ENCODE measurements at regions not wholly inside any gene's neighbourhood (a gene's known extent, or its start where the extent isn't known, plus 50 kb on each side); places are given as distances from the start of the nearest gene placed in this dataset.
A peak's percentile ranks its signal among the peaks of the same experiment; 100 is the strongest.
"Not testable (repeated sequence)": the region's sequence is repeated elsewhere in the genome, so short reads cannot be mapped to it uniquely, and the experiment has no call there.

DNA sequence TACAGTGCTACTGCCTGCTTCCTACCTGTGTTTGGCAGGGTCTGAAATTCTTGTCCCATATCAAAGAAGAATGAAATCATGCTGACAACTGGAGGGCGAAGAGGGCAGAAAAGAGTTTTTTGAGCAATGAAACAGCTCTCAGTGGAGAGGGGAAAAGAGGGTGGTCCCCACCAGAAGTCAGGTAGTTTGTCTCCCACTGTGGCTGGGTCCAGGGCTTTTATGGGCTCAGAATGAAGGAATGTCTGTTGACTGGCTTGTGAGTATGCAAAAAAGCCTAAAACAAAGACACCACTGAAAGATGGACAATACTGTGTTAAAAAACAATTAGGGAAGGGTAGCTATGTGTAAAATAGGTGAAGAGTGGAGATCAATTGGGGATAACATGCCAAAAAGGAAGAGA, 115.0 kb downstream of the ADAM29 start:
- DNase-seq = no peak

DNA sequence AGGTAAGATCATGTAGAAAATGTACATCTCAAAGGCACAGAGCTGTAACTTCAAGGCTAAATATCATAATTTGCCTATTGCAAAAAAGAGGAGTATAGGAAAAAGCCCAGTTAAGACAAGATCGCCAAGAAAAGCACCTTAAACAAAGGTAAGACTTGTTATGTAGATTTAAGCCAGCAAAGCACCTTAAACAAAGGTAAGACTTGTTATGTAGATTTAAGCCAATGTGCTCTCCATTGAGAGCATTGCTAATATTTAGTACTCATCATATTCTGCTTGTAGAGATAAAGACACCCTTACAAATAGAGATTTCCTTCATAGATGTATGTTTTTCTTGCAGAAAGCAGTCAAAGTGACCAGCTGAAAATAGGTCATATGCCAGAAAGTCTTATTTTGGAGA, 115.8 kb downstream of the ADAM29 start:
- DNase-seq = no peak

DNA sequence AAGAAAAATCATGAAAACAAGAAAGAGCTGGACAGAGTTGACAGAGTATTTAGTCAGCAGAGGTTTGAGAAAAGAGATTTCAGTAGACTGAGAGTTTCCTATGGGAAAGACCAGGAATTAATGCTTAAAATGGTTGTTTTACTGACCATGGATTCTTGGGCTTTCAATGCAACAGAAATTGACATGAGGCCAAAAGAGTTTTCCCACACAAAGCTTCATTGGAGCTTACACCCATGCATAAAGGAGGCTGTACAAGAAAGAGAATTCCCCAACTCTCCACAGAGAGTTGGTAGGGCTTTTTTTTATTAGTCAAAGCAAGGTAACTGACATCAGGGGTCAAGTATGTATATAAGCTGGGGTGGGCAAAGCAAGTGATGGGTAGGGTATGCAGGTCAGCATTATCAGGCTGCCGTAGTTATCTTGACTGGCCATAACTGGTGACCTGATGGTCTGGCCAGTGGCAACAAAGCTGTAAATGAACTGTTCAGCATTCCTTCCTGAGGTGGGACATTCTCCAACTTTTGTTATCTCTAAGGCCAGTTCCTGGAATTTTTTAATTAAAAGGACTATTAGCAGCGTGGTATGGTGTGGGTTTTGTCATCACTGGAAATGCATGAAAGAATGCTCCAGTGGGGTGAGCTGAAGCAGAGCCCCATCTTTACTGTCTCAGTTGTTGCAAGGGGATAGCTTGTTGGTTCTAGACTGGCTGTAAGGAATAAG, 117.0 kb downstream of the ADAM29 start:
- no peak for DNase-seq

DNA sequence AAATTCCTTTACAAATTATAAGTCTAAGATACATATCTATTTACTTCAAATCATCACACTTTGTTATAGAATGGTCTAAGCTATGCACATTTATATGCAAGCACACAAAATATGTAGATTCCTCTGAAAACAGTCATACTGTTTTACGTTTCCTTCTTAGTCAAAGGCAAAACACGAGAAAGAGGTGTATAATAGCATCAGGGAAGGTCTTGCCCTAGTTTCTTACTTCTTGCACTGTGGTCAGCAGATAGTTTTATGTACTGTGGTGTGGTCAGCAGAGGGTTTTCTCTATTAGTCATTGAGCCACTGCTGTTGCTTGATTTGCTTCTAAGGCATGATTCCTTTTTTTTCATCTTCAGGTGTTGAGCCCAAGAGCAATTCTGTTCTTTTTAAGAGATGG, 117.7 kb downstream of the ADAM29 start:
- no peak for DNase-seq

DNA sequence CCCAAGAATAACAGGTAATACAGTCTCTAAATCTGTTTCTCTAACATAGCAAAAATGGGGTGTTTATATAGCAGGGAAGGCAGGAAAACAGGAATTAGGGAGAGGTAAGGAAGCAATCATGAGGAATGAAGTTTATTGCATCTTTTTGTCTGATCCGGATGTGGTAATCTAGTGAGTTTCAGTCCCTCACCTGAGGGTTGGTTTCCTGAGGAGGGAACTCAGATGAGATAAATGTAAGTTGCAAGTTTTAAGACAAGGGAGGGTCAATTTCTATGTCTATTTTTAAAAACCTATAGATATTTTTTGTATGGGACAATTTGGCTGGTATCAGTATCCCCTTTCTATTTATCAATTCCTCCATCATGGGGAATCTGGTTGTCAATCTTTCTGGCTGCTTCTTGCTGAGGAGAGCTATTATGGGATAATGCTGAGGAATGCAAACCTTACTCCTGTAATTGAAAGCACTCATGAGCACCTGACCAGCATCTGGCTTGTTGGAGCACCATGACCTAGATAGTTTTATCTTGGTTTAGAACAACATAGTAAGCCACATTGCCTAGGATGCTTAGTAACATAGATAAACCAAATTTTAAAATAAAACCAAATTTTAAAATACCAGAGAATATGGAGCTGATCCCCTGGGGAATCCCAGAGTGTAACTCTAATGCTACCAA, 130.1 kb downstream of the ADAM29 start:
- no peak for DNase-seq

DNA sequence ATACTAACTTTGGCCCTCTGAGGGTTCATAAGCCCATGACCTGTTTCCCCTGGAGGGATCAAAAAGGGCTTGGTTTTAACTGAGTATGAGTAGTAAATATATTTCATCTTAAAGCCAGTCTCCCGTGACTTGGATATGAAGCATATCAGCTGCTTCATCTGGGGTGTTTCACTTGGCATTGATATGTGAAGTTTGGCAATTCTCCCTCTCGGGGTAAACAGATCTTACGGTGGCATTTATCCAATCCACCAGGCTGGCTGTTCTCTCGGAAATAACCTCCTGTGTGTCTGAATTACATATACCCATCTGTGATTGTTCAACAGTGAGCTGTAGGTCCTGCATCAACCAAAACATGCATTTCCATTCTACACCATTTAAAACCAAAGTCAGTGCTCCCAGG, 130.7 kb downstream of the ADAM29 start:
- DNase-seq = no peak

DNA sequence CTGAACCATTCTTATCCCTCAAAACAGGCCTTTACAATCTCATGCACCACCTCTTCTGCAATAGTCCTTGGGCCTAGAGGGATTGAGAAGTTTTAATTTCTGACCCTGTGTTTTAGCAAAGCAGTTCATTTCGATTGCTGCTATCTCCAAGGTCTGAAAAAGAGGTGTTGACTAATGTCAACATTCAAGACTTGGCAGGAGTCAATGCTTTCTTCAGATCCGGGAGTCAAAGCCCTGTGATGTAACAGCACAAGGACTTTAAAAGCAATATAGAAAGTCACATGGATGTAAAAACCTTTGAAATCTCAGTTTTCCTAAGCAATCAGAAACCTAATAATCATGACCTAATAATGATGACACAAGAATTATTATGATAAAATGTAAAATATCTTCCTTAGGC, 133.8 kb downstream of the ADAM29 start:
- no peak for DNase-seq

DNA sequence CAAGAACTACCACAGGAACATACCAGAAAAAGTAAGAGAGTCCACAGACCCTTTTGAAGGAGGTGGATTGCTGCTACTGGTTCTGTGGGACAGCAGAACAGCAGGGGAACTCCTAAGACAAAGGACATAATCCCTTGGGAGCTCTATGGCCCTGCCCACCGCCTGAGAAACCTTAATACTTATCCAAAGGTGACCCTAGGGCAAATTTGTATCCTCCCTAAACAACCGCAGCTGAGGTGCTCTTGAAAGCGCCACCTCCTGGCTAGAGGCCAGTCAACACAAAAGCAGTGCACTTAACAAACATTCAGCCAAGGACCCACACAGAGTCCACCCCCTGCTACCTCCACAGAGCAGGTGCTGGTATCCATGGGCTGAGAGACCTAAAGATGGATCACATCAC, 136.8 kb downstream of the ADAM29 start:
- DNase-seq = no peak

DNA sequence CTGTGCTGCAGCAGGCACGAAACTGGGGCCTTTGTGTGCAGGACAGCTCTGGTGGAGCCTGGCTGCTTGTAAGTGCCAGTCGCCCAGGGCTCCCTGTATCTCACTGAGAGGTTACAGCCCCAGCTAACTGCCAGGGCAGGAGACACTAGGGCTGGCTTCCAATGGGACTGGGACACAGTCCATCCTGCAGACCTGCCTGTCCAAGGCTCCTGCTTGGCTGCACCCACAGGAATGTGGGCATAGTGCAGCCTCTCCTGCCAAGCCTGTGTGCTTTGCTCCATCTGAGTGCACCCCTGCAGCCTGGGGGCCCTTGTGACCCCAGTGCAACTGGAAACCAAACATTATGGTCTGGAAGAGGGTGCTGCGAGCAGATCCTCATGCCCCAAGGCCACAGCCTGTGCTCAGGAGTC, 144.0 kb downstream of the ADAM29 start:
- DNase-seq = no peak

DNA sequence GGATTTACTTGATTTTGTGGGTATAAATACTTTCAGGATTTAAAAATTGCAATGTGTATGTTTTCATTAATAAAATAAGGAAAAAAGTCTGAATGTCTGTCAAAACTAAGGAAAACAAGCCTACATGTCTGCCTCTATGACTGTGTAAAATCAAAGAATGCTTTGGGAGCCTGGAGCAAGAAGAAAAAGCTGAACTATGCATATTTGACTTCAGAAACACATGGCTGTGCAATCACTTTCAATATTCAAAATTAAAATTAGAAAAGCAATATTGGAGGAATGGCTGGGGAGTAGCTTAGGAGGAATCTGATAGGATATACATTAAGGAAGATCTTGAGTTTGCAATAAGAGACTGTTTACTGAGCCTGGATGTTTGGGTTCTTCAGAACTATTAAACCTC, 147.1 kb downstream of the ADAM29 start:
- no peak for DNase-seq

DNA sequence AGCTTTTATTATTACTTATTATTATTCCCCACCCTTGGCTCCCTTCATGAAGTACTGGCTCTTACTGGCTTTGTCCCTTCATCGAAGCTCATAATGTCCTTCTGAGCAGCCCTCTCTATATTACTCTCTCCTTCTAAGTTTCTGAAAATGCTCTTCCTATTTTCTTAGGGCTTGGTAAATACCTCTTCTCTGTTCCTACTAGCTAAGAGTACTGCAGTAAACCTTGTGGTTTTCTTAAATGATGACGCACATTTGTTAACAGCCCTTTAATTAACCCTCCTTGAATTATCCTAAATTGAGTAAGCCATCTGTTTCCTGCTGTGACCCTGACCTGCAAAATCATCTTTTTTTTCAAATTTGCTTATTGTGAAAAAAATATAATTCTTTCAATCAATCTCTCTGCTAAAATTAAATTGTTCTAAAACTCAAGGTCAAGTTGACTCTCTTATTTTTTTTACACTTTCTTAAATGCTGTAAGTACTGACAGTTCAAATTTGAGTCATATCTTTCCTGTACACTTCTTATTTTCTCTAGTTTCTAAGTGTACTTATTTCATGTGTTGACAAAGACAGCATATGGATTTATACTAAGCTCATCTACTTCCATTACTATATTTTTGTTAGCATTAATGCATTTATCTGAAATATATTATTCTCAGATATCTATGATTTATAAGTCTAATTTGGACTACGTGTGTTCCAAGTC, 148.9 kb downstream of the ADAM29 start:
- no peak for DNase-seq

DNA sequence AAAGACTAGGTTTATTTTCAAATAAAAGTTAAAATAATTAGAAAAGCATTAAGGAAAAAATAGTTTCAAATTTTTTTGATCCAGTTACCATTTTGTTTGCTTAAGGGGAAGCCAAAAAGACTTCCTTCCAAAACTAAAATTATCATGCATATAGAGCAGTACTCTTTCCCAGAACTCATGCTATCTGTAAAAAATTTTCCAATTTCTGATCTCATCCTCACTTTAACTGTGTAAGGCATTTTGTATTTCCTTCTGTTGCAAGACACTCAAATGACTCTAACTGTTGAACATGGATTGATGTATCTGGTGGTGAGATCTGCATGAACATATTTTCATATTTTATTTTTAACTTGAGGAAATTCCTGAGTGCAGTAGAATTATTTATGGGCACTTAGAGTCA, 150.1 kb downstream of the ADAM29 start:
- DNase-seq = peak; percentile 3

DNA sequence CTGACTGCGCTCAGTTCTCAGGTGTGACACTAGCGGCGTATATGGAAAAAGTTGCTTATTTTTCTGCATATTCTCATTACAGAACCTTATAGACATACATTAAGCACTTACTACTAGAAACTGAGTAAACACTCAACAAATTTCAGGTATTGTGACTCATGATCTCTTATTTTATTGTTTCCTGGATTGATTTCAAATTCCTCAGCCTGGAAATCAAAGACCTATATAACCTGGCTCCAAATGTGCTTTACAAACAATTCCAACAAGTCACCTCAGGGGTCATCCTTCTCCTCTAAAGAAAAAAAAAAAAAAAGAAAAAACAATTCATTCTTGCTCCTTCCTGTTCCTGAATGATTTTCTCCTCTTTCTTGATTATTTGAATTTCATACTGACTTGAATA, 152.3 kb downstream of the ADAM29 start:
- DNase-seq = no peak

DNA sequence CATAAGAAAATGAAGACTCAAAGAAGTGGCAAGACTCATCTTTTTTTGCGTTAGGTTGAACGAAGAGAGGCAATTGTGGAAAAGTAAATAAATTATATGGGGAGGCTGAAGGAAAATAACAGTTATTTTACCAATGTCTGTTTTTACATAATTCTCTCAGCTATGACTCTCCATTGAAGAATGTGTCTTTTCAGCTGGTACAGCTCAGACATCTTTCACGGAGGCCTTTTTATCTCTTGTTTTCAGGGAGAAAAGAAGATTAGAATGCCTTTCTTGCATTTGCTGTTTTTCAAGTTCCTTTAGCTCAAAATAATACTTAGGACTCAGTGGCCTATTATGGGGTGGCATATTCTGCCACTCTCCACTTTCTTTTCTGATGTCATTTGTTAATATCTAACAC, 153.0 kb downstream of the ADAM29 start:
- no peak for DNase-seq

DNA sequence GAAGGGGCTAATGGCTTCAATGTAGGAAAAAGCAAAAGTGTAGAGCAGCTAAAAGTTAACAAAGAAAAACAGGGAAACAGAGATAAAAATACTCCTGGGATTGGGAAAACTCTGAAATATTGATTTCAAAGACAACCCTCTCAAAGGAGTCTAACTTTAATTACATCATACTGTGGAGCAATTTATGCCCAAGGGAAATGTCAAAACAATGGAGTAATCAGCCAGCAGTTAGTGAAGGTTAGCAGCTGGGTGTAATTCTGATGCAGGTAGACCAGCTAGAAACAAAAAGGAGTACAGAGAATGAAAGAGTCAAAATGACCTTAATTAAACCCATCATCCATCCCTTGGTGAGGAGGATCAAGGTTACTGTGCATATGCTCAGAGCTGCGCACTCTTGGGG, 169.0 kb downstream of the ADAM29 start:
- DNase-seq = no peak

DNA sequence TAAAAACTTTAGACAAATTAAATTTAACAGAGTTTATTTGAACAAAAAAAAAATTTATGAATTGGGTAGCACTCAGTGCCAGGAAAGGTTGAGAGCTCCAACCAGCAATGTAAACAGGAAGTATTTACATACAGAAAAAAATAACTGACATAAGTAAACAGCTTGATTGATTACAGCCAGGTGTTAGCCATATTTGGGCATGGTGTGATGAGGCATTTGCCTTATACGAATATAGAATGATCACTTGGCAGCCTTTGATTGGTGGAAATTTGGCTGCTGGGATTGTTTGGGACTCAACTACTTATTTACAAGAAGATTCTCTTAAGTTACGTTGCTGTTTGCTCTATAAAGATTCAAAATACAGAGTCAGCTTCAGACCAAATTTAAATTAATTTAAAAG, 172.0 kb downstream of the ADAM29 start:
- no peak for DNase-seq

DNA sequence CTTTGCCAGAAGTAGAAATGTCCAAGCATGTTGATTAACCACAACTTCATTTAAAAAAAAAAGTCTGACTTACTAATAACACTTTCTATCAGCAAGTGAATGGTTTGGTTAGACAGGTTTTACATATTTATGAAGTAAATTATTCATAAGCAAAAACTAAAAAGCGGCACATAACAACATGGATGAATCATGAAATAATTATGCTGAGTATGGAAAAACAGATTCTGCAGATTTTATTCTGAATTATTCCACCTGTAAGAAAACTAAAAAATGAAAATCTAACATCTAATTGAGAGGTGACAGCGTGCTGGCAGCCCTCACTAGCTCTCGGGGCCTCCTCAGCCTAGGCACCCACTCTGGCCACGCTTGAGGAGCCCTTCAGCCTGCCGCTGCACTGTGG, 173.5 kb downstream of the ADAM29 start:
- DNase-seq = no peak

DNA sequence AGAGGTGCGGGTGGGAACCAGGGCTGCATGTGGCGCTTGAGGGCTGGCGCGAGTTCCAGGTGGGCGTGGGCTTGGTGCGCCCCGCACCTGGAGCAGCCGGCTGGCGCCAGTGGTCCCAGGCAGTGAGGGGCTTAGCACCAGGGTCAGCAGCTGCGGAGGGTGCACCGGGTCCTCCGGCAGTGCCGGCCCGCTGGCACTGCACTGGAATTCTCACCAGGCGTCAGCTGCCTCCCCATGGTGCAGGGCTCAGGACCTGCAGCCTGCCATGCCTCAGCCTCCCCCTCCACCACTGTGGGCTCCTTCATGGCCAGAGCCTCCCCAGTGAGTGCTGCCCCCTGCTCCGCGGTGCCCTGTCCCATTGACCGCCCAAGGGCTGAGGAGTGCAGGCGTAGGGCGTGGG, 174.0 kb downstream of the ADAM29 start:
- no peak for DNase-seq

DNA sequence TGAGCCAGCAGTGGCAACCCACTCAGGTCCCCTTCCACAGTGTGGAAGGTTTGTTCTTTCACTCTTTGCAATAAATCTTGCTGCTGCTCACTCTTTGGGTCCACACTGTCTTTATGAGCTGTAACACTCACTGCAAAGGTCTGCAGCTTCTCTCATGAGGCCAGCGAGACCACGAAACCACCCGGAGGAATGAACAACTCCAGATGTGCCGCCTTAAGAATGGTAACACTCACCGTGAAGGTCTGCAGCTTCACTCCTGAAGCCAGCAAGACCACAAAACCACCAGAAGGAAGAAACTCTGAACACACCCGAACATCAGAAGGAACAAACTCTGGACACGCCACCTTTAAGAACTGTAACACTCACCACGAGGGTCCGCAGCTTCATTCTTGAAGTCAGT, 174.9 kb downstream of the ADAM29 start:
- DNase-seq = not testable (repeated sequence)

DNA sequence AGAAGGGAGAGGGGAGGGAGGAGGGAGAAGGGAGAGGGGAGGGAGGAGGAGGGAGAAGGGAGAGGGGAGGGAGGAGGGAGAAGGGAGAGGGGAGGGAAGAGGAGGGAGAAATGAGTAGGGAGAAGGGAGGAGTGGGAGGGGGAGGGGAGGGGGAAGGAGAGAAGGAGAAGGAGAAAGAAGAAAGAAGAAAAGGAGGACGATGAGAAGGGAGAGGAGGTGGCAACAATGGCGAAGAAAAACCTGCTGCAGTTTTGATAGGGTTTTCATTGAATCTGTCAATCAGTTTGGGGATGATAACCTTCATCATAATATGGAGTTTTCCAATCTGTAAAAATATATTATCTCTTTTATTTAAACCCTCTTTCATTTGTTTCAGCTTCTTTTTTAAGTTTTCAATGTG, 185.2 kb downstream of the ADAM29 start:
- no peak for DNase-seq

DNA sequence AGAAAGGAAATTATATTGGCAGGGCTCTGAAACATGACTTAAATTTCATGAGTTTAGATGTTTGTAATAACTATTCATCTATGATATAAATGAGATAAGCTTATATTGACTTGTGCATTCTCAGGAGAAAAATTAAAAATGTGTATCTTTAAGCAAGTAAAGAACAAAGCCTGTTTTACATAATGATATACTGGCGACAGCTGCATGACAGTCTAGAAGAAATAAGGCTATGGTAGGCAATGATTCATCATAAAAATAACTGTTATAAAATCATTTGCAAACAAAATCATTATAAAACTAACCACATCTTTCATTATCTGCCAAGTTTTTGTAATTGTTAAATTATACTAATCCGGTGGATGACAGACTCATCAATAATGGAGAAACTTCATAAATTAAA, 188.1 kb downstream of the ADAM29 start:
- no peak for DNase-seq

DNA sequence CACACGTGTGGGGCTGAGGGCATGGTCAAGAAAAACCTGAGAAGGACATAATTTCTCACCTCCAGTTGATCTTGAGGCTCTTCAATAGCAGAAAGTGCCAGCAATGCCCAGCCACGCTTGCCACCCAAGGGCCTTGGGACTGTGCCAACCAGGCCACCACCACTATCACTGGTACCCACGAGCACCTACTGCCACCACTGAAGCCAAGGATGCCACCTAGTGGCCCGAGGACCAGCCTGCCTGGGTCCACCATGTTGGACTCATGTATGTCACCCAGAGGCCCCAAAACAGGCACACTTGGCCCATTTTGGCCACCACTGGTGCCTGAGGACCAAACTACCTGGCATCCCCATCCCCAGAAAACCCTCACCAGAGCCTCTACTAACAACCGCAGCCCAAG, 191.8 kb downstream of the ADAM29 start:
- DNase-seq = no peak

DNA sequence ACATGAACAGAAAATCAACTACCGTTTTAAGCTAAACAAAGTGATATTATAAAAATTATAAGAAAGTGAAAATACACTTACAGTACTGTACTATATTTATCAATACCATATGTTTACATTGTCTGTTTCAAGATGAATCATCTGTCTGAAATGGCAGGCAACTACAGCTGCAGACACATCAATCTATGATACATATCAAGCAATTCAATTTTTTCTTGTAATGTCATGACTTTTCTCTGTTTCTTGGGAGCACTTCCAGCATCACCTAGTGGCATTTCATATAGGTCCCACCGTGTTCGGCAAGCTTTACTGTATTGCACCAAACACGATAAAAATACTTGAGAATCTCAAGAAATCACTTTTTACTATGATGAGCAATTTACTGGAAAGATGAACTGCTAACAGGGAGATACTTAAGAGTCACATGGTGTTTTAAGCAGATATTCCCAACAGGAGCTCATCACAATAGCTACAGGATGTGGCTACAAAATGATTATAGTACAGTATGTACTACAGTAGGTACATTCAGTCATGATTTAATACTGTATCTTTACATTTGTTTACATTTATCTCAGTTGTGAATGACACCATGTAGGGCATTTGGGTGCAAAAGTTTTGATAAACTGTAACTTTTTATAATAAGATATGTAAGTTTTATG, 207.4 kb downstream of the ADAM29 start:
- no peak for DNase-seq
